Prostate gland (tissue), 2 donors: ENCODE measurements at regions not wholly inside any gene's neighbourhood (a gene's known extent, or its start where the extent isn't known, plus 50 kb on each side); places are given as distances from the start of the nearest gene placed in this dataset.

Experiments used
- DNase-seq: peaks from one replicate; pipeline ENCODE4 v3.0.0-alpha.2; 2019; ENCODE audit warnings: low spot score
- H3K27ac ChIP-seq, 2 donors: fragments of 200-600 bp; sonication (generic); 2 replicates each; pipeline ENCODE4 v1.5.1; 2017 to 2019
- H3K27me3 ChIP-seq: fragments of 200-600 bp; sonication (generic); replicated peaks from 2 replicates; pipeline ENCODE4 v1.5.1; 2019; ENCODE audit not compliant: insufficient read depth
- H3K36me3 ChIP-seq, 2 donors: fragments of 200-600 bp; sonication (generic); 1 replicate in 1 of 2; 2 replicates in 1 of 2; pipeline versions ENCODE4 v1.5.1 to v1.8.1; 2017 to 2019
- H3K4me1 ChIP-seq: fragments of 200-600 bp; sonication (generic); replicated peaks from 2 replicates; pipeline ENCODE4 v1.5.1; 2019
- H3K4me3 ChIP-seq, 2 donors: fragments of 200-600 bp; sonication (generic); 2 replicates each; pipeline ENCODE4 v1.5.1; 2017 to 2019
- H3K9me3 ChIP-seq: fragments of 200-600 bp; sonication (generic); 2 replicates; pipeline ENCODE4 v1.5.1; 2017
- POLR2A ChIP-seq: fragments of 450-650 bp; IDR thresholded peaks from one replicate; pipeline ENCODE4 v1.6.1; 2016; ENCODE audit warnings: antibody characterized with exemption, mild to moderate bottlenecking
- POLR2AphosphoS5 ChIP-seq: sonication (generic); formaldehyde crosslinking; IDR thresholded peaks from one replicate; pipeline ENCODE4 v1.6.1; 2017; ENCODE audit warnings: antibody characterized with exemption
- WGBS: methylation state at CpG from one replicate; pipeline ENCODE4 v1.1.5; 2018; 5-methylcytosine and 5-hydroxymethylcytosine counted together
- intact Hi-C: fragments of 100-400 bp; cut with DNase I; formaldehyde crosslinking; loops from one replicate; pipeline ENCODE4 v1.14.2; 2022
- TF ChIP-seq, protein P1 (sequence below), 4 experiments: fragments of 200-600 bp in 2 of 4; fragments of 450-650 bp in 2 of 4; sonication (generic) in 2 of 4; IDR thresholded peaks; 1 replicate in 3 of 4; 2 replicates in 1 of 4; pipeline ENCODE4 v1.5.1; 2016 to 2019; ENCODE audit warnings: antibody characterized with exemption in 4 of 4, mild to moderate bottlenecking in 2 of 4, moderate library complexity in 2 of 4

DNA sequence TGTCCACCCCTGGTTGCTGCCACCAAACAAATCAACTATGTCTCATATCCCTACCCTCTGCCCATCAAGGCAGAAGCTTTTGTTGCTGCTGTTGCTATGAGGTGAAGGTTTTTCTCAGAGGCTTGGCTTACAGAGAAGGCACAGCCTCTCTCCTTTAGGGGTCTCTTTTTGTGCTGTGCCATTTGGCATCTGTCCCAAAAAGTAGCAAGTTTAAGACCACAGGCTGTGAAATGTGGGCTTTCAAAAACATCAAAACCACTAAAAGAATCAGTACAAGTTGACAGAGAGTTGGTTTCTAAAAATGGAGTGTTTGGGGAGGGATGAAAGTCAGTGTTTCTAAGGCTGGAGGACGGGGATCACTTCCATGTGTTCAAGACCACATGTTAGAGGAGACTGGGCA, 634.9 kb downstream of the BCOR start:
- Histone ChIP-seq H3K27me3 (no peaks in the 10 kb centered on the region), H3K4me3 (no peak overlapping the region), H3K4me1 (no peaks in the 10 kb centered on the region), H3K27ac (no peak overlapping the region), H3K36me3 (no peaks in the 10 kb centered on the region), H3K9me3 (no peaks in the 10 kb centered on the region)
- no peak for TF ChIP-seq POLR2AphosphoS5
- TF ChIP-seq, protein P1, sequence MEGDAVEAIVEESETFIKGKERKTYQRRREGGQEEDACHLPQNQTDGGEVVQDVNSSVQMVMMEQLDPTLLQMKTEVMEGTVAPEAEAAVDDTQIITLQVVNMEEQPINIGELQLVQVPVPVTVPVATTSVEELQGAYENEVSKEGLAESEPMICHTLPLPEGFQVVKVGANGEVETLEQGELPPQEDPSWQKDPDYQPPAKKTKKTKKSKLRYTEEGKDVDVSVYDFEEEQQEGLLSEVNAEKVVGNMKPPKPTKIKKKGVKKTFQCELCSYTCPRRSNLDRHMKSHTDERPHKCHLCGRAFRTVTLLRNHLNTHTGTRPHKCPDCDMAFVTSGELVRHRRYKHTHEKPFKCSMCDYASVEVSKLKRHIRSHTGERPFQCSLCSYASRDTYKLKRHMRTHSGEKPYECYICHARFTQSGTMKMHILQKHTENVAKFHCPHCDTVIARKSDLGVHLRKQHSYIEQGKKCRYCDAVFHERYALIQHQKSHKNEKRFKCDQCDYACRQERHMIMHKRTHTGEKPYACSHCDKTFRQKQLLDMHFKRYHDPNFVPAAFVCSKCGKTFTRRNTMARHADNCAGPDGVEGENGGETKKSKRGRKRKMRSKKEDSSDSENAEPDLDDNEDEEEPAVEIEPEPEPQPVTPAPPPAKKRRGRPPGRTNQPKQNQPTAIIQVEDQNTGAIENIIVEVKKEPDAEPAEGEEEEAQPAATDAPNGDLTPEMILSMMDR (IDR thresholded peaks at IDR 0.05): no peak
- TF ChIP-seq POLR2A: no peak
- DNase-seq: no peak
- intact Hi-C loops: no loop called here
- WGBS: 90% methylated on average over 1 of the region's 1 CpG

DNA sequence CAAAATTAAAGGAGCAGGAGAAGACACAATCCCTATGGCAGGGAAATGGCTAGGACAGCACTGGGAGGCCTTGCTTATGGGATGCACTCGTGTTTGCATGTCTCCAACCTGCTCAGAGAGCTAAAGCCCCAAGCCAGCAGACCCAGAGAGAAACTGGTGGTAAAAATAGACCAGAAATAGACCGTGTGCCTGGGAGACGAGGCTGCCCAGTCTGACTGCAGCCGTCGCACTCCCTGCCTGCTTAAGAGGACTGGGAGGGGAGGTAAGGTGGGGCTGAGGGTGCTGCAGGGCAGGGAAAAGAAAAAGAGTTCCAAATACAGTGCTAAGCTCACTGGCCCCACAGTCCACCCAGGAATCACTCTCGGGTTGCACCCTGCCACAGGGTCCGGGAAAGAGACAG, 633.5 kb downstream of the BCOR start:
- no peaks in the 10 kb centered on the region for H3K4me1 ChIP-seq
- H3K27me3 ChIP-seq: no peaks in the 10 kb centered on the region
- no peak overlapping the region for H3K4me3 ChIP-seq
- TF ChIP-seq POLR2A: no peak
- TF ChIP-seq, protein P1 (IDR thresholded peaks at IDR 0.05): no peak
- TF ChIP-seq POLR2AphosphoS5: no peak
- intact Hi-C loops: no loop called here
- H3K9me3 ChIP-seq: no peaks in the 10 kb centered on the region
- DNase-seq: no peak
- H3K36me3 ChIP-seq: no peaks in the 10 kb centered on the region
- no peak overlapping the region for H3K27ac ChIP-seq
- WGBS: 82% methylated on average over 7 of the region's 7 CpGs

DNA sequence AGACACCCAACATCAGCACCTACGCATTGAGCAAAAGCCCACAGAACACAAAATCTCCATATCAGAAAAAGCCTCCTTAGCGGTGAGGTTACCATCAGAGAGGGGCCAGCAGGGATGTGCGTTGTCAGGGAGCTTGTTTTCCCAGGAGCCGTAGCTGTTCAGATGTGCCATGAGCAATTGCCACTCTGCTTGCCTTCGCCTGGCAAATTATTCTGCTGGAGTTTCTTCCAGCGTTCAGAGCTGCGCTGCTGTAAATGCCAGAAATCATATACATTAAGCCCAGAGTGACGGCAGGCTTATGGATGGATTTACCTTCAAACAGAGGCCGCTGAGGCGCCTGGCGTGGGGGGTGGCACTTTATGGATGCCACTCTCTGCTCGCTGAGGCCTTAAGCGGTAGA, 632.3 kb downstream of the BCOR start:
- TF ChIP-seq POLR2AphosphoS5 (no peak), POLR2A (no peak)
- TF ChIP-seq, protein P1 (IDR thresholded peaks at IDR 0.05): no peak
- Histone ChIP-seq H3K27ac (no peak overlapping the region), H3K36me3 (no peaks in the 10 kb centered on the region), H3K4me3 (no peak overlapping the region), H3K9me3 (no peaks in the 10 kb centered on the region), H3K27me3 (no peaks in the 10 kb centered on the region), H3K4me1 (no peaks in the 10 kb centered on the region)
- no peak for DNase-seq
- intact Hi-C loops: no loop called here
- 100% methylated on average over 9 of the region's 13 CpGs for WGBS

DNA sequence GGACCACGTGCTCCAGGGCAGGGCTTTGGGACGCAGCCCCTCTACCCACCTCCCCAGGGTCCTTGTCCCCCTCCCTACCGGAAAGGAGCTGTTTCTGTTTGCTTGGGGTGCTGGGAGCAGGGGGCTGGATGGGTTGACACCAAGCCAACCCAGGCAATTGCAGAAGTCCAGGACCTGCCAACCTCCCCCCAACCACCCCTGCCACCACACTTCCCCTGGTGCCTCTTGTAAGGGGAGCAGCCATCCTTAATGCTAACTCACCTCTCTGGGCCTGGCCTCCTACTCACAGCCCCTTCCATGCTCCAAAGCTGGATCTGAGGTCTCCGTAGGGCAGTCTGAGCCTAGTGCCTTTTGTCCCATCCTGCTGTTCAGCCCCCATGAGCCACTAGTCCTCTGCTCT, 631.9 kb downstream of the BCOR start:
- 93% methylated on average over 3 of the region's 4 CpGs for WGBS
- TF ChIP-seq, protein P1 (IDR thresholded peaks at IDR 0.05): no peak
- no peak for TF ChIP-seq POLR2AphosphoS5
- TF ChIP-seq POLR2A: no peak
- DNase-seq: no peak
- no peaks in the 10 kb centered on the region for H3K9me3 ChIP-seq
- no peak overlapping the region for H3K27ac ChIP-seq
- no peaks in the 10 kb centered on the region for H3K27me3 ChIP-seq
- no peaks in the 10 kb centered on the region for H3K36me3 ChIP-seq
- H3K4me3 ChIP-seq: no peak overlapping the region
- H3K4me1 ChIP-seq: no peaks in the 10 kb centered on the region
- intact Hi-C loops: no loop called here

DNA sequence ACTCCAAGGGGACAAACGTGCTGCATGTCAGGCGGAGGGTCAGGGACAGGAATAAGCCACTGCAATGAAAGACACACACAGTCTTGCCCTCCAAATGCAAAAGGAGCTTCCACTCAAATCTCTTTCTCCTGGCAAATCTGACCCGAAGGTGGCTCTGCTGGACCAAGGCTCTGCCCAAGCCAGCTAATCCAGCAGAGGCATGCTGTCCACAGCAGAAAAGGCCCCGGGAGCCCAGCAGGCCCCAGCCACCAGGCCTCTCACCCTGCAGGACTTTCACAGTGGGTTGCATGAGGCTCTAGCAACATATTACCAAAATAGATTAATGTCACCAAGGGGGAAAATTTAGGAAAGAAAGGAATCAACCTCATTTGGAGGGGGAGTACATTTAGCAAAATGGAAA, 628.6 kb downstream of the BCOR start:
- H3K4me1 ChIP-seq: no peaks in the 10 kb centered on the region
- no peaks in the 10 kb centered on the region for H3K27me3 ChIP-seq
- H3K9me3 ChIP-seq: no peaks in the 10 kb centered on the region
- no peak overlapping the region for H3K27ac ChIP-seq
- TF ChIP-seq POLR2A (no peak), POLR2AphosphoS5 (no peak)
- TF ChIP-seq, protein P1 (IDR thresholded peaks at IDR 0.05): no peak
- WGBS: 100% methylated on average over 2 of the region's 4 CpGs
- H3K36me3 ChIP-seq: no peaks in the 10 kb centered on the region
- intact Hi-C loops: no loop called here
- no peak overlapping the region for H3K4me3 ChIP-seq
- DNase-seq: no peak
